ENCODE measurements at regions not wholly inside any gene's neighbourhood (a gene's known extent, or its start where the extent isn't known, plus 50 kb on each side); places are given as distances from the start of the nearest gene placed in this dataset.

DNA sequence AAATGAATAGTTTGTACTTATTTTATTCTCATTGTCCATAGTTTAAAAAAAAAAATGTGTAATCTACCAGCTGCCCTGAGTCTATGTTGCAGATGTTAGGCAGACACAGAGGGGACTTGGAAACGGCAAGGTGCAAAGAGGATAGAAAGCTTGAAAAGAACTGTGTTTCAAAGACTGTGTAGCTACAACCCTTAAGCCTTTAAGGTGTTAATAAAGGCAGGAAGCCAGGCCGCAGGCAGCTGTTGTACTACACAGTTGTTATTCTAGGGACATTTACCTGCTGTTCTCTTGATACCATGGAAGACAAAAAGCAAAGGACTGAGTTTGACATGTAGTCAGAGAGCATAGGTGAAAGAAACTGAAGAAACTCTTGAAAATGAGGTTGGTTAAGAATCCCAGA lies 440.0 kb downstream of the TUSC7 start:
- TF ChIP-seq POLR2A (IDR thresholded peaks at IDR 0.05; ENCODE audit: control extremely low read depth in 1 of 2, low read depth in 2 of 2, low read length in 2 of 2) (no peak), CREB1 (IDR thresholded peaks at IDR 0.05) (no peak), CTCF (IDR thresholded peaks at IDR 0.05; ENCODE audit: control extremely low read depth in 1 of 3, insufficient read depth in 1 of 3, low read depth in 1 of 3, low read length in 3 of 3) (no peak)
